Dendritic cell treated with granulocyte-macrophage colony-stimulating factor and Interleukin-4, amounts not matched to agents 40 ng/mL and 50 ng/mL, for 4 days (primary cell): ENCODE measurements at regions not wholly inside any gene's neighbourhood (a gene's known extent, or its start where the extent isn't known, plus 50 kb on each side); places are given as distances from the start of the nearest gene placed in this dataset.

Experiments used
- H3K27ac Mint-ChIP-seq: one replicate; pipeline ENCODE4 v1.8.0; 2022; ENCODE audit warnings: mild to moderate bottlenecking, mixed read lengths
- H3K27me3 Mint-ChIP-seq: one replicate; pipeline ENCODE4 v1.8.0; 2022; ENCODE audit warnings: mild to moderate bottlenecking, mixed read lengths
- H3K36me3 Mint-ChIP-seq: one replicate; pipeline ENCODE4 v1.8.0; 2022; ENCODE audit warnings: low read depth, mixed read lengths
- H3K4me1 Mint-ChIP-seq: one replicate; pipeline ENCODE4 v1.8.0; 2022; ENCODE audit warnings: low read depth, mixed read lengths
- H3K4me3 Mint-ChIP-seq: one replicate; pipeline ENCODE4 v1.8.0; 2022; ENCODE audit warnings: mild to moderate bottlenecking, moderate library complexity, mixed read lengths
- H3K9me3 Mint-ChIP-seq: one replicate; pipeline ENCODE4 v1.8.0; 2022; ENCODE audit warnings: mixed read lengths
- intact Hi-C: fragments of 100-400 bp; cut with micrococcal nuclease; formaldehyde crosslinking; loops from one replicate; pipeline ENCODE4 v1.15.0; 2022

DNA sequence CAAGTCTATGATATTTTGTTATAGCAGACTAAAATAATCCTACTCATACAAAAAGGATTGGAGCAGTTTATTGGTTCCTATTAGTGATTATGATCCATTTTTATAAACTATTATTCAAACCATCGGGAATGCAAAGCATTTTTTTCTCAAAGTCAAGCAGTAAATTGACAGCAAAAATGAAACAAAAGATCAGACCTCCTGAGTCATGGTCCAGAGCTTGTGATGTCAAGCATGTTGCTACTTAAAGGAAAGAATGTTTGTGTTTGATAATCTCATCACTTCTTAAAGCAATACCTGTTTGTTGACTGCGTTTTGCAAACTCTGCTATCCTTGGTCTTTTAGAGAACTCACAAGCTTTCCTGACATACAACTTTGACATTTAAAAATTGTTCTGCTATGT lies 204.4 kb downstream of the SAMD5 start:
- Mint-ChIP-seq H3K27me3 (no peaks in the 10 kb centered on the region), H3K4me1 (no peaks in the 10 kb centered on the region), H3K36me3 (no peaks in the 10 kb centered on the region), H3K9me3 (peaks cover 23% of the 10 kb centered on the region), H3K4me3 (no peak overlapping the region), H3K27ac (no peak overlapping the region)
- intact Hi-C loops = no loop called here

DNA sequence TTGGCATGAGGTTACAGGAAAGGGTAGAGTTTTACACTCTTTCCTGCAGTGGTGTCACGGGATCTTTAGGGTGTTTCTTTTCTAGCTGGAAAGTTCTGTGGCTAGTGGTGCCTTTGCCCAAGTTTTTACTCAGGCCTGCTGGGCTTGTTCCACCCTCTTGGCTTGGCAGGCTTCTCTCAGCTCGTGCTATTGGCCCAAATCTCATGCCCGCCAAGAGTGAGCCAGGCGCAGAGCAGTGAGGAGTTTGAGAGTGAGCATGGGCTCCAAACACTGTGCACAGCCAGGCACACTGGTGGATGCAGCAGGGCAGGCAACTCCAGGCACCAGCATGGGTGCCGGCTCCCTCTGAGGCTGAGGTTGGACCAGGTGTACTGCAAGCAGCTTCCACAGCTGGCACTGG lies 206.5 kb downstream of the SAMD5 start:
- Mint-ChIP-seq H3K9me3 (peaks cover 23% of the 10 kb centered on the region), H3K4me3 (no peak overlapping the region), H3K4me1 (no peaks in the 10 kb centered on the region), H3K27me3 (no peaks in the 10 kb centered on the region), H3K27ac (no peak overlapping the region), H3K36me3 (no peaks in the 10 kb centered on the region)
- intact Hi-C loops = no loop called here

DNA sequence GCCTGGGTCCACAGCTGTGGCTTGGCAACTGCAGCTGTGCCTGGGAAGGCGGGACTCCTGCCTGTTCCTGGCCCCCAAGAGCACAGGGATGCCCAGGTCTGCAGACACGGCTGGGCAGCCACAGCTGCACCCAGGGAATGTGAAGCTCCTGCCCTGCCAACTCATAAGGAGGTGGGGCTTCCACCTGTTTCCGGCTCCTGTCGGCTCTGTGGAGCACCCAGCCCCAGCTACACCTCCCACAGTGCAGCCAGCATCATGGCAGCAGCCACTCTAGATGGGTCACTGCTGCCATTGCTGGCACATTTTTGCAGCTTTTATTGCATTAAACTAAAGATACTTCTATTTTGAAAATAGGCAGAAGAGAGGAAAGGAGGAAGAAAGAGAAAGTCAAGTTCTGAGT lies 207.9 kb downstream of the SAMD5 start:
- no peaks in the 10 kb centered on the region for H3K4me1 Mint-ChIP-seq
- H3K9me3 Mint-ChIP-seq = peaks cover 12% of the 10 kb centered on the region
- no peak overlapping the region for H3K27ac Mint-ChIP-seq
- H3K36me3 Mint-ChIP-seq = no peaks in the 10 kb centered on the region
- intact Hi-C loops = no loop called here
- H3K27me3 Mint-ChIP-seq = no peaks in the 10 kb centered on the region
- H3K4me3 Mint-ChIP-seq = no peak overlapping the region

DNA sequence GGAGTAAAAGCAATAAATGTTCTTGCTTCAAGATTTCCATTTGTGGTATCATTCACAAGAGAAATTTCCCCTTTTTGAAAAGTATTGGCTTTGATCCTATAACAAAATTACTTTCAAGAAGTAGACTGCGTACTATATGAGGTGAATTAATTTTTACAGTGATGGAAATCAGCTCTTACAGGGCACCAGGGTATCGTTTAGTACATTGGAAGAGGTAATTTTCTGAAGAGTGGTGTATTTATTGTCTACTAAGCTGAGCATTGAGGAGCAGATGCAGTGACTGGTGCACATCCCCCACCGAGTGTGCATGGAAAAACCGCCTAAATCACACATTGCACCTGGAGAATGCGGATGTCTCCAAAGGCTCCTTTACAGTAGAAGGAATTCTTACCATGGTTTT lies 209.5 kb downstream of the SAMD5 start:
- H3K27me3 Mint-ChIP-seq = no peaks in the 10 kb centered on the region
- H3K4me3 Mint-ChIP-seq = no peak overlapping the region
- H3K4me1 Mint-ChIP-seq = no peaks in the 10 kb centered on the region
- H3K36me3 Mint-ChIP-seq = no peaks in the 10 kb centered on the region
- peaks cover 19% of the 10 kb centered on the region for H3K9me3 Mint-ChIP-seq
- no peak overlapping the region for H3K27ac Mint-ChIP-seq
- intact Hi-C loops = no loop called here

DNA sequence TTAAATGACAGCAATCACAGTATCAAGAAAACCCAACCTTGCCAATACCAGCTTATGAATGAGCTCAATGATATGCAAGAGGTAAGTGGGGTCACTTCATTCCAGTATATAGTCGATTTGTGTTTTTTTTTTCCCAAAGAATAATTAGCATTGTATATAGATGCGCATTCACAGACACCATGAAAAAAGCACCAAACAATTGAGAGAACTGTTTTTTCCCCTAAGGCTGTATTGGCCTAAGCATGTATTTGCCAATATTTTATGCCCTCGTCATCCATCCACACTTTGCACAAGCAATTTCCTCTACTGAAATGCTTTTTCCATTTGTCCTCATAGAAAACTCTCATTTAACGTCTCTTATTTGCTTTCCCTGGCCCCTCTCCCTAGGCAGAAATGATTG lies 213.7 kb downstream of the SAMD5 start:
- no peak overlapping the region for H3K27ac Mint-ChIP-seq
- H3K9me3 Mint-ChIP-seq = peaks cover 16% of the 10 kb centered on the region
- no peaks in the 10 kb centered on the region for H3K36me3 Mint-ChIP-seq
- H3K4me1 Mint-ChIP-seq = no peaks in the 10 kb centered on the region
- H3K4me3 Mint-ChIP-seq = no peak overlapping the region
- no peaks in the 10 kb centered on the region for H3K27me3 Mint-ChIP-seq
- intact Hi-C loops = no loop called here

DNA sequence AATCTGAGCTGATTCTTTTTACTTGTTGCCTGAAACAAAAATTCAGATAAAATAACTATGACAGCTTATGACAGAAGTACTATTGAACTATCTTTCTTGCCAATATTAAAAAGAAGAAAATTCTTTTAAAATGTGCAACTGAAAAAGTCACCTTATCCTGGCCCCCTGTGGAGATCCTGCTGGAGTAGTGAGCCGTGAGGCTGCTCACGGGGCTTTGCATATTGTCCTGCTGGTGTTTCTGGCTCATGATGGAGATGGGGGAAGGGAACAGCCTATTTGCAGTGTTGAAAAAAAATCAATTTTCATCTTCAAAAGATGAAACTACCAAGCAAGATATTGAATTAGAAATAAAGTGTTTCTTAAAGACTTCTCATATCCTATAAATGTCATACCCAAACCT lies 216.0 kb downstream of the SAMD5 start:
- Mint-ChIP-seq H3K4me3 (no peak overlapping the region), H3K4me1 (no peaks in the 10 kb centered on the region), H3K27me3 (no peaks in the 10 kb centered on the region)

DNA sequence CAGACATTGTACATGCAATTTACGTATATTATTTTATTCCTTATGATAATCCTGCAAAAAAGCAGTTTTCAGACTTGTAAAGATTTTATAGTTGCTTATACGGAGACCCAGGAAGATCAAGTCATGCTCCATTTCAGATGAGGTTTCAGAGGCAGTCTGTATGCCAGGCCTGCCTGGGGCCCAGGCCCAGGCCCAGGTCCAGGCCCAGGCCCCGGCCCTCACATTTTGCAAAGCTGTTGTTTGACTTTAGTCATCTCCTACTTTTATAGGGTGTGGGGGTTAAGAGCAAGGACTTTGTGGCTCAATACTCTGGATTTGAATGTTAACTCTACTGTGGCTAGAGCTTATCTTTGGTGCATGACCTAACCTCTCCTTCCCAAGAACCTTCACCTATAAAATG lies 217.9 kb downstream of the SAMD5 start:
- intact Hi-C loops = no loop called here
- H3K4me3 Mint-ChIP-seq = no peak overlapping the region
- H3K27me3 Mint-ChIP-seq = no peaks in the 10 kb centered on the region
- H3K9me3 Mint-ChIP-seq = peaks cover 25% of the 10 kb centered on the region
- H3K36me3 Mint-ChIP-seq = no peaks in the 10 kb centered on the region
- no peak overlapping the region for H3K27ac Mint-ChIP-seq
- H3K4me1 Mint-ChIP-seq = no peaks in the 10 kb centered on the region

More for the DNA sequence above, 216.0 kb downstream of the SAMD5 start:
- H3K27ac Mint-ChIP-seq = no peak overlapping the region
- no peaks in the 10 kb centered on the region for H3K36me3 Mint-ChIP-seq
- peaks cover 21% of the 10 kb centered on the region for H3K9me3 Mint-ChIP-seq
- intact Hi-C loops = no loop called here

DNA sequence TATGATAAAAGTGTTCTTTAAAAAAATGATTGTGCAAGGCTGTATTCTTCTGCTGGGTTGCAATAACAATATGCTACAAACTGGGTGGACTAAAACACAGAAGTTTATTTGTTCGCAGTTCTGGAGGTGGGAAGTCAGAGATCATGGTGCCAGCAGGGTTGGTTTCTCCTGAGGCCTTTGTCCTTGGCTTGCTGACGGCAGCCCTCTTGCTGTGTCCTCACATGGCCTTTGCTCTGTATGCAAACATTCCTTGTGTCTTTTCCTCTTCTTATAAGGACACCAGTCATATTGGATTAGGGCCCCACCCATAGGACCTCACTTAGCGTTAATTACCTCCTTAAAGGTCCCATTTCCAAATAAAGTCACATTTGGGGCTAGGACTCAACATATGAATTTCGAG lies 220.4 kb downstream of the SAMD5 start:
- Mint-ChIP-seq H3K4me3 (no peak overlapping the region), H3K9me3 (peaks cover 9% of the 10 kb centered on the region), H3K36me3 (no peaks in the 10 kb centered on the region), H3K27ac (no peak overlapping the region), H3K4me1 (no peaks in the 10 kb centered on the region), H3K27me3 (no peaks in the 10 kb centered on the region)
- intact Hi-C loops = no loop called here

DNA sequence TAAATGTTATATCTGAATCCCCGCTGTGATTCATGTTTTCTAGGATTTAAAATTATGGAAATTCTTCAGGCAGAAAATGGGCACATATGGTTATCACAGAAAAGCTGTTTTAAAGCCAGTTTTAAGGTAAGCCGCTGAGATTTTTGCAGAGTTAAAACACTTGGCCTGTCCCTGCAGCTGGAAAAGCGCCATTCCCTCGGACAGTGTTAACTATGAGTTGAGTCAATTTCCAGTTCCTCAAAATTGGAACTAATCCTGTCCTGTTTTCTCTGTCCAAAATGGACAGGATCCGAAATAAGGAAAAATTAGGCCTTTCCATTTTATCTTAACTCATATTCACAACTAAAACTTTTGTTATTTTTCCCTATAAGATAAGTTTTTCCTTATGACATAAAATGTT lies 225.2 kb downstream of the SAMD5 start:
- intact Hi-C loops = no loop called here
- no peak overlapping the region for H3K27ac Mint-ChIP-seq
- H3K4me3 Mint-ChIP-seq = no peak overlapping the region

DNA sequence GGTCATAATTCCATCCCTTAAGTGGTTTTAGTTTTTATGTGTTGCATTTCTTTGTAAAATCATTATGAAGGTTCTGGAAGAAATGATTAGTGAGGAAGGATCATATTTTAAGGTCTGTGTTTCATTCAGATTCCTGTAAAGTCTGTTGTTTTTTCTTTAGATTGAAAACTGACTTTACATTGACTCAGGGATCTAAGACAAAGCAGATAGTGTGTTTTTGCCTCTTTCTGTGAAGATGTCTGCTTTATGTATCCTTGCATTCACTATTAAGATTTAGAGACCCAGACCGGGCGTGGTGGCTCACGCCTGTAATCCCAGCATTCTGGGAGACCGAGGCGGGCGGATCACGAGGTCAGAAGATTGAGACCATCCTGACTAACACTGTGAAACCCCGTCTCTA lies 225.7 kb downstream of the SAMD5 start:
- no peak overlapping the region for H3K4me3 Mint-ChIP-seq
- no peak overlapping the region for H3K27ac Mint-ChIP-seq
- H3K4me1 Mint-ChIP-seq = no peaks in the 10 kb centered on the region
- intact Hi-C loops = no loop called here
- H3K27me3 Mint-ChIP-seq = no peaks in the 10 kb centered on the region
- H3K36me3 Mint-ChIP-seq = no peaks in the 10 kb centered on the region
- H3K9me3 Mint-ChIP-seq = peaks cover 7% of the 10 kb centered on the region

More for the DNA sequence above, 225.2 kb downstream of the SAMD5 start:
- Mint-ChIP-seq H3K36me3 (no peaks in the 10 kb centered on the region), H3K4me1 (no peaks in the 10 kb centered on the region), H3K27me3 (no peaks in the 10 kb centered on the region), H3K9me3 (peaks cover 9% of the 10 kb centered on the region)

DNA sequence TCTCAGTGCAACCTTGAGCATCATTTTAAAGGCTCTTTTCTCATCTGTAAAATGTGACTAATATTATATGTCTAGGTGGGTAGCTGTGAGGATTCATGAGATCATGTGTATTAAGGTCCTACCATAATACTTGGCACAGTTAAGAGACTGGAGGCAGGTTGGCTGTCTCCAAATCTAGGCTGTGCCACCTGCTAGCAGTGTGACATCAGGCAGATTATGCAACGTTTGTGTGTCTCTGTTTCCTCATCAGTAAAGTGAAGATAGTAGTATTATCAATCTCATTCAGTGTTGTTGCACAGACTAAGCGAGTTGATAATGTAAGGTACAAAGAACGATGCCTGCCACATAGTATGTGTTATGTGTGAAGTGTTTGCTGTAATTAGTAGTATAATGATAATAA lies 227.4 kb downstream of the SAMD5 start:
- Mint-ChIP-seq H3K36me3 (no peaks in the 10 kb centered on the region), H3K9me3 (no peaks in the 10 kb centered on the region)
- intact Hi-C loops = no loop called here

DNA sequence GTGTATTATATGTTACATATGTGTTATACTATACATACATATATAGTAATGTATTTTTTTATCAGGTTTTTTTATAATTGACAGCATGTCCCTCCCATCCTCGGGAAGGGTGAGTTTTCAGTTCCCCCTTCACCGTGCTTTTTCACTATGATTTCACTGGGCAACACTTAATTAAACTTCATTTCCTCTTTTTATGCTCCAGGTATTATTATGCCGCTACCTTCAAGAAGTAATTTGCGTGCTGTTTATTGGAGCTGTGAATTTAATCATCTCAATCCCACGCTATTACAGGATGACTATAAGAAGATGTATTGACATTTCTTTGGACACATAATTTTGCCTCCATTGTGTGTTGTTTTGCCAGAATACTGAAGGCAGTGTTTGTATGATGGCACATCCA lies 228.6 kb downstream of the SAMD5 start:
- no peak overlapping the region for H3K4me3 Mint-ChIP-seq
- H3K4me1 Mint-ChIP-seq = no peaks in the 10 kb centered on the region
- intact Hi-C loops = no loop called here
- no peaks in the 10 kb centered on the region for H3K27me3 Mint-ChIP-seq
- H3K27ac Mint-ChIP-seq = no peak overlapping the region
- no peaks in the 10 kb centered on the region for H3K9me3 Mint-ChIP-seq
- no peaks in the 10 kb centered on the region for H3K36me3 Mint-ChIP-seq

More for the DNA sequence above, 227.4 kb downstream of the SAMD5 start:
- H3K27me3 Mint-ChIP-seq = no peaks in the 10 kb centered on the region
- no peak overlapping the region for H3K27ac Mint-ChIP-seq
- H3K4me3 Mint-ChIP-seq = no peak overlapping the region
- H3K4me1 Mint-ChIP-seq = no peaks in the 10 kb centered on the region

DNA sequence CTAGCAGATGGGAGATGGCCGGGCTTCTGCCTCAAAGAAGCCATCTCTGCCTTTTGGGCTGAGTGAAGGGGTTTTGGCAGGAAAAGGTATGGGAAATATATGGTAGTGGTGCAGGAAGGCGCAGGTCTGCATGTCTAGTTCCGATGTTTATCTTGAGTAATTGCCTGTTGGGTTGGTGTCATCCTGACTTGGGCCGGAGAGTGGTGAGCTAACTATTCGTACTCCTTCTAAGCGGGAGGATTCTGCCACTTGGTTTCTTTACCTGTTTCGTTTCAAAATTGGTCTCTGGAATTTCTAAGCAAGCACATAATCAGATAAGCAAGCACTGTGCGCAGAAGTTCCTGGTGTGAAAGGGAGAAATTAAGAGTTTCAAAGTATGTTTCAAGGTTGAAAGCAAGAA lies 229.6 kb downstream of the SAMD5 start:
- H3K4me3 Mint-ChIP-seq = no peak overlapping the region
- intact Hi-C loops = no loop called here
- H3K4me1 Mint-ChIP-seq = no peaks in the 10 kb centered on the region
- no peaks in the 10 kb centered on the region for H3K27me3 Mint-ChIP-seq
- no peak overlapping the region for H3K27ac Mint-ChIP-seq
- H3K9me3 Mint-ChIP-seq = no peaks in the 10 kb centered on the region
- H3K36me3 Mint-ChIP-seq = no peaks in the 10 kb centered on the region

DNA sequence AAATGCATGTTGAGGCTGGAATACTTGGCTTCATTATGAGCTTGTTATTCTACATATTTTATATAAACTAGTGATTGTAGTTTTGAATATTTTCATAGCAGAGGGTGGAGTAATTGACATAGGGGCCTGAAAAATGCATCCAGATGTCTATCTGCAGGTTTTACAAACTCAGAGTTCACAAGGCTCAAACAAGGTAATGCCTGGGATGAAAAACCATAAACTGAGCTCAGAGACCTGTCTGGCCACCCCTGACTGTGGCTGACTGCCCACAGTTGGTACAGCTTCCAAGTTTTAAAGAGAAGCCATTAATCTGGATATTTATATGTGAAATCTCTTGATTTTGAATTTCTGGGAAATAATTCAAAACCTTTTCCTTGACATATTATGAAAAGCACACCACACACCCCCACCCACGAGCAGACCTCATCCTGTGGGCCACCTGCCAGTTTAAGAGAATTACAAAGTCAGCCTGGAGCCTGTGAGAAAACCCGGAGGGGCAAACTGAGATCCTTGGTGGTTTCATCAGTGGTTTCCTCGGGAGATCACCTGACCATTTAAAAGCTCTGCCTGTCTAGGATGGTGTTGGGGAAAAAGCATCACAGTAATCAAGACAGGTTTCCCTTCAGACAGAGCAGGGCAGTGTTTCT lies 230.1 kb downstream of the SAMD5 start:
- H3K9me3 Mint-ChIP-seq = no peaks in the 10 kb centered on the region
- no peaks in the 10 kb centered on the region for H3K4me1 Mint-ChIP-seq
- H3K4me3 Mint-ChIP-seq = no peak overlapping the region
- H3K27ac Mint-ChIP-seq = no peak overlapping the region
- intact Hi-C loops = no loop called here
- no peaks in the 10 kb centered on the region for H3K27me3 Mint-ChIP-seq
- H3K36me3 Mint-ChIP-seq = no peaks in the 10 kb centered on the region

DNA sequence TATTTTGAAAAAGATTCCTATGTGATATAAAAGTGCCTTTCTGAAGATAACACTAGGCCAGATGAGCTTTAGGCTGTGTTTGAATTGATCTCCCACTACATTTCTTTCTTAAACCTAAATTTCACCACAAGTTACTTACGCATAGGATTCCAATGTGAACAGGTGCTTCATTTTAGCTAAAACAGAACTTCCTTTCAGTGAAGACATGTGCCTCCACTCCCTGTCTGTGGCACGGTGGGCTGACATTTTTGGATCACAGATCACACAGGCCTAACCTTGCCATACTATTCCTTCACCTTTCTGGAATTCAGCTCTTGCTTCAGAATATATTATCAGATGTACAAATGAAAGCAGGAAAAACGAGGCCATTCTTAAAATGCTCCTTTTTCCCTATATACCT lies 231.8 kb downstream of the SAMD5 start:
- H3K4me3 Mint-ChIP-seq = no peak overlapping the region
- H3K9me3 Mint-ChIP-seq = no peaks in the 10 kb centered on the region
- intact Hi-C loops = no loop called here

More for the DNA sequence above, 231.8 kb downstream of the SAMD5 start:
- no peaks in the 10 kb centered on the region for H3K4me1 Mint-ChIP-seq
- no peaks in the 10 kb centered on the region for H3K27me3 Mint-ChIP-seq
- no peak overlapping the region for H3K27ac Mint-ChIP-seq
- H3K36me3 Mint-ChIP-seq = no peaks in the 10 kb centered on the region
